Natural killer cell treated with Interleukin-12 subunit alpha and Interleukin-12 subunit beta and Interleukin-15 and Interleukin-18, amount 100 ng/mL, for 72 hours (primary cell): ENCODE measurements at regions not wholly inside any gene's neighbourhood (a gene's known extent, or its start where the extent isn't known, plus 50 kb on each side); places are given as distances from the start of the nearest gene placed in this dataset.
"Not testable (repeated sequence)": the region's sequence is repeated elsewhere in the genome, so short reads cannot be mapped to it uniquely, and the experiment has no call there.

Experiments
- ATAC-seq, 2 donors: fragments of 150-1000 bp; cut with Tn5 transposase in 1 of 2; sonication (Bioruptor Pico), chemical (Tn5 transposase) in 1 of 2; 2 replicates each; pipeline ENCODE4 v1.10.0; 2021
- DNase-seq: peaks from one replicate; pipeline ENCODE4 v3.0.0; 2022; ENCODE audit warnings: low spot score
- H3K27ac Mint-ChIP-seq, 2 donors: 1 replicate in 1 of 2; 2 replicates in 1 of 2; pipeline ENCODE4 v1.8.0; 2022; ENCODE audit warnings: mixed read lengths in 2 of 2, mild to moderate bottlenecking in 1 of 2, moderate library complexity in 1 of 2
- H3K27me3 Mint-ChIP-seq, 2 donors: 1 replicate in 1 of 2; 2 replicates in 1 of 2; pipeline ENCODE4 v1.8.0; 2022; ENCODE audit warnings: mixed read lengths in 2 of 2
- H3K36me3 Mint-ChIP-seq: one replicate; pipeline ENCODE4 v1.8.0; 2022; ENCODE audit warnings: mixed read lengths
- H3K4me1 Mint-ChIP-seq, 2 donors: 1 replicate in 1 of 2; 2 replicates in 1 of 2; pipeline ENCODE4 v1.8.0; 2022; ENCODE audit warnings: low read depth in 2 of 2, mixed read lengths in 2 of 2, mild to moderate bottlenecking in 1 of 2
- H3K4me3 Mint-ChIP-seq: one replicate; pipeline ENCODE4 v1.8.0; 2022; ENCODE audit warnings: mixed read lengths
- H3K9me3 Mint-ChIP-seq: 2 replicates; pipeline ENCODE4 v1.8.0; 2022; ENCODE audit warnings: mixed read lengths

DNA sequence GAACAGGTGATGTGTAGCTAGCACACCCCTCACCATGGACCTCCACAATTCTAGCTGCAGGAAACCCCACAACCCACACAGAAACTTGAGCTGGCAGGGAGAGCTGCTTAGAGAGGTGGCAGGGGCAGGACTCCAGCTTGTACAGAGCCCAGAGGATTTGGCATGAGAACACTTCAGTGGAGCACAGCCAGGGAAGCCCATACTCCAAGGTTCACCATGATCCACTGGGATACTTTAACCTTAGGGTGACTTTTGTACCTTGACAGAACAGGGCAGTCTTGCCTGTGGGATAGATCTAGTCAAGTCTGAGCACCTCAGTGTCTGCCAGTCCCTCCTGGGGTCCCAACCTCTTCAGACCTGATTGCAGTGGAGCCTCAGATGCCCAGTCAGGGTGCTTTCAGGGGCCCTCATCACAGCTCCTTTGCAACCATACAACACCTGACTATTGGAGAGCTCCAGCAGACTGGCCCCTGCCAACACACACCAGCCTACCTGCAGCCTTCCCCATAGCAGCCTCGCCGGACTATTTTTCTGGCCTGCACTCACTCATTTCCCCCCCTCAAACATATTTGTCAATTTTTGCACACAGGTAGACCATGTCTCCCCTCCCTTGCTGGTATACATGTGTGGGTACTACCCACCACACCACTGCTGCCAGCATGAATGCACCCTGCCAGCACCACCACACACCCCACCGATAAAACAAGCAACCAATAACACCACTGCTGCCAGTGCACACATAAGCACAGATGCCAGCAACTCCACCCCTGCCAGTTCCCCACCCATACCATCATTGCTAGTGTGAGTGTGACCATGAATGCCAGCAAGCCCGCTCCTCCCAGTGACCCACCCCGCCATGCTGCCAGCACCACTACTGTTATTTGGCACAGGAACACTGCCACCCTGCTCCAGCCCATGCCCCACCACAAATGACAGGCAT, 56.0 kb upstream of the CDX4 start:
- Mint-ChIP-seq H3K4me3 (no peak overlapping the region), H3K36me3 (no peaks in the 10 kb centered on the region), H3K27me3 (peaks cover 0 to 2% of the 10 kb centered on the region in 2 donors), H3K4me1 (no peaks in the 10 kb centered on the region), H3K27ac (no peak overlapping the region), H3K9me3 (peaks cover 3% of the 10 kb centered on the region)
- ATAC-seq (peak in 1 of 2 donors; percentile 40), DNase-seq (no peak)

DNA sequence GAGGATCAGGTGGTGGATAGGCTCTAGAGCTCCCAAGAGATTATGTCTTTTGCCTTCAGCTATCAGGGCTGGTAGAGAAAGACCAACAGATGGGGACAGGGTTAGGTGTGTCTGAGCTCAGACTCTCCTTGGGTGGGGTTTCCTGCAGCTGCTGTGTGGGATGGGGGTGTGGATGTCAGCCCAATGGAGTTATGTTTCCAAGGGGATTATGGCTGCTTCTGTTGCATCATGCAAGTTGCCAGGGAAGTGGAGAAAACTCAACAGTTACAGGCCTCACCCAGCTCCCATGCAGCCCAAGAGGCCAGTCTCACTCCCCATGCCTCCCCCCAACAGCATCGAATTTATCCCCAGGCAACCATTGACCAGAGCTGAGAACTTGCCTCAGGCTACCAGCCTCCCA, 80.2 kb upstream of the CDX4 start:
- Mint-ChIP-seq H3K4me3 (no peak overlapping the region), H3K36me3 (peaks cover 4% of the 10 kb centered on the region)
- no peak for ATAC-seq

DNA sequence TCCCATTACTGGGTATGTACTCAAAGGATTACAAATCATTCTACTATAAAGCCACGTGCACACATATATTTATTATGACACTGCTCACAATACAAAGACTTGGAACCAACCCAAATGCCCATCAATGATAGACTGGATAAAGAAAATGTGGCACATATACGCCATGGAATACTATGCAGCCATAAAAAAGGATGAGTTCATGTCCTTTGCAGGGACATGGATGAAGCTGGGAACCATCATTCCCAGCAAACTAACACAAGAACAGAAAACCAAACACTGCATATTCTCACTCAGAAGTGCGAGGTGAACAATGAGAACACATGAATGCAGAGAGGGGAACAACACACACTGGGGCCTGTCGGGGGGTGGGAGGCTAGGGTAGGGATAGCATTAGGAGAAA, 89.6 kb upstream of the CDX4 start:
- not testable (repeated sequence) for H3K27me3 Mint-ChIP-seq, H3K27ac Mint-ChIP-seq, H3K36me3 Mint-ChIP-seq, H3K4me3 Mint-ChIP-seq, H3K9me3 Mint-ChIP-seq, ATAC-seq, H3K4me1 Mint-ChIP-seq, DNase-seq

More for the DNA sequence above, 80.2 kb upstream of the CDX4 start:
- Mint-ChIP-seq H3K9me3 (no peaks in the 10 kb centered on the region), H3K4me1 (no peaks in the 10 kb centered on the region), H3K27ac (no peak overlapping the region), H3K27me3 (peaks cover 0 to 4% of the 10 kb centered on the region in 2 donors)
- no peak for DNase-seq

DNA sequence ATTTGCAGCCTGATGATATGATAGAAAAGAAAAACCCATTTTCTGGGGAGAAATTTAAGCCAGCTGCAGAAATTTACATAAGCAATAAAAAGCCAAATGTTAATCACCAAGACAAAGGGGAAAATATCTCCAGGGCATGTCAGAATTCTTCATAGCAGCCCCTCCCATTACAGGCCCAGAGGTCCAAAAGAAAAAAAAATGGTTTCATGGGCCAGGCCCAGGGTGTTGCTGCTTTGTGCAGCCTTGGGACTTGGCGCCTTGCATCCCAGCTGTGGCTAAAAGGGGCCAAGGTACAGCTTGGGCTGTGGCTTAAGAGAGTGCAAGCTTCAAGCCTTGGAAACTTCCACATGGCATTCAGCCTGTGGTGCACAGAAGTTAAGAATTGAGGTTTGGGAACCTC, 97.9 kb upstream of the CDX4 start:
- DNase-seq: no peak
- ATAC-seq: no peak

DNA sequence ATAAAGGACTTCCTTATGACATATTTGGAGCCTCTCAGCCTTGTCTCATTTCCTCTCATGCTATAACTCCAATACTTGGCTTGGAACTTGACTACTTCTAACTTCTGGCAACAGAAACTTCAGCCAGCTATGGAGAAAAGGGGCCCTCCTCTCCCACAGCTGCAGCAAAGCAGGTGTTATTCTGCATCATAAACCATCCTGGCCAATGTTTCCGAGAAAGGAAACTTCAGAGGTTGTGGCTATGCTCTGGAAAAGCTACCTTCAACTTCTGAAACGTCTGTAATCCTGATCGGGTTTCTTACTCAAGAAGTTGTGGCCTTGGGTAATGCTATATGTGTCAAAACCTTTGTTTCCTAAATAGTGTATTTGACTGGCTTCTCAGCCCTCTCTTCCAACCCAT, 109.5 kb upstream of the CDX4 start:
- Mint-ChIP-seq H3K36me3 (no peaks in the 10 kb centered on the region), H3K4me1 (no peaks in the 10 kb centered on the region)
- ATAC-seq: no peak

More for the DNA sequence above, 97.9 kb upstream of the CDX4 start:
- H3K27ac Mint-ChIP-seq: no peak overlapping the region
- H3K9me3 Mint-ChIP-seq: no peaks in the 10 kb centered on the region
- H3K36me3 Mint-ChIP-seq: no peaks in the 10 kb centered on the region
- H3K27me3 Mint-ChIP-seq: peaks cover 0 to 5% of the 10 kb centered on the region in 2 donors
- no peaks in the 10 kb centered on the region for H3K4me1 Mint-ChIP-seq
- no peak overlapping the region for H3K4me3 Mint-ChIP-seq

DNA sequence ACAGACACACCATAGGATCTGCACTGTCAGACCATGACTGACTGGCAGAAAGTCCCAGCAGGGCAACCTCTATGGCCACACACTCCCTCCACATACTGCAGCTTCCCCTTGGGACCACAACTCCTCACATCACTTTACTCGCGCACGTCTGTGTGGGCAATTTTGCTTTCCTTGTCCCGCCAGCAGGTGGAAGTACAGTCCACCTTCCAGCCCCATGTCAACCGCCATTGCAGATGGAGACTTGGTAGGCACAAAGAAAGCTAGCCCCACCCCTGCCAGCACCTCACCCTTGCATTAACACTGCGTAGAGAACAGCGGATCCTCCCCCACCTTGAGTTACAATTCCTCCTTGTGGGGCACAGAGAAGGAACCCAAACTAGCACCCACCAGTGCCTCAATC, 74.4 kb upstream of the NAP1L2 start:
- ATAC-seq (peak in 1 of 2 donors; percentile 15), DNase-seq (no peak)
- Mint-ChIP-seq H3K9me3 (peaks cover 2% of the 10 kb centered on the region), H3K4me1 (no peaks in the 10 kb centered on the region), H3K36me3 (peaks cover 6% of the 10 kb centered on the region), H3K27me3 (no peaks in the 10 kb centered on the region), H3K27ac (no peak overlapping the region), H3K4me3 (no peak overlapping the region)

More for the DNA sequence above, 109.5 kb upstream of the CDX4 start:
- DNase-seq: no peak
- no peak overlapping the region for H3K27ac Mint-ChIP-seq
- no peak overlapping the region for H3K4me3 Mint-ChIP-seq
- H3K9me3 Mint-ChIP-seq: peaks cover 4% of the 10 kb centered on the region
- peaks cover 0 to 5% of the 10 kb centered on the region in 2 donors for H3K27me3 Mint-ChIP-seq

DNA sequence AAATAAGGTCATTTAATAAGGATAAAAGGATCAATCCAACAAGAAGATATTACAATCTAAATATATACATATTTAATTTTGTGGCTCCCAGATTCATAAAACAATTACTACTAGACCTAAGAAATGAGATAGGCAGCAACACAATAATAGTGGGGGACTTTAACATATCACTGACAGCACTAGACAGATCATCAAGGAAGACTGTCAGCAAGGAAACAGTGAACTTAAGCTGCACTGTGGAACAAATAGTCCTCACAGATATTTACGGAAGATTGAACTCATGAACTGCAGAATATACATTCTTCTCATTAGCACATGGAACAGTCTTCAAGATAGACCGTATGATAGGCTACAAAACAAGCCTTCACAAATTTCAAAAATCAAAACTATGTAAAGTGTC, 56.1 kb upstream of the NAP1L2 start:
- no peak overlapping the region for H3K27ac Mint-ChIP-seq
- ATAC-seq (no peak), DNase-seq (no peak)
- peaks cover 0 to 19% of the 10 kb centered on the region in 2 donors for H3K27me3 Mint-ChIP-seq
- H3K4me1 Mint-ChIP-seq: no peaks in the 10 kb centered on the region
- no peak overlapping the region for H3K4me3 Mint-ChIP-seq
- H3K9me3 Mint-ChIP-seq: no peaks in the 10 kb centered on the region
- no peaks in the 10 kb centered on the region for H3K36me3 Mint-ChIP-seq

DNA sequence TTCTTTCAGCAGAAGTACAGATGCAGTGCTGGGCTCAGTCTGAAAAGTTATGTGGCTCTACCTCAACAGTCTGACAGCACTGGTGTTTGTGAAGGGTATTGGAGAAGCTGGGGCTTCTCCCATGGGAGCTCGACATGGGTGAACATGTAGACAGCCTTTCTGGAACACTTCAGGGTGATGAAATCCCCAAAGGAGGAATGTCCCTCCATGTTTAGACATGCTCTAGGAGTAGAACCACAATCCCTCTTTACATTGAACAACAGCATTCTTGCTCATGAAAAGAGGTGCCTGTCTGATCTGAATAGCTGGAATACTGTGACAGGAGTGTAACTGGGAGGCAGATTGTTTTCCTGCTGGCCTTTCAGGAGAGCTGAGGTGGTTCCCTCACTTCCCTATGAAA, 53.8 kb upstream of the NAP1L2 start:
- Mint-ChIP-seq H3K4me1 (no peaks in the 10 kb centered on the region), H3K4me3 (no peak overlapping the region), H3K27me3 (peaks cover 0 to 16% of the 10 kb centered on the region in 2 donors), H3K27ac (no peak overlapping the region), H3K9me3 (no peaks in the 10 kb centered on the region), H3K36me3 (no peaks in the 10 kb centered on the region)
- ATAC-seq (no peak), DNase-seq (no peak)

DNA sequence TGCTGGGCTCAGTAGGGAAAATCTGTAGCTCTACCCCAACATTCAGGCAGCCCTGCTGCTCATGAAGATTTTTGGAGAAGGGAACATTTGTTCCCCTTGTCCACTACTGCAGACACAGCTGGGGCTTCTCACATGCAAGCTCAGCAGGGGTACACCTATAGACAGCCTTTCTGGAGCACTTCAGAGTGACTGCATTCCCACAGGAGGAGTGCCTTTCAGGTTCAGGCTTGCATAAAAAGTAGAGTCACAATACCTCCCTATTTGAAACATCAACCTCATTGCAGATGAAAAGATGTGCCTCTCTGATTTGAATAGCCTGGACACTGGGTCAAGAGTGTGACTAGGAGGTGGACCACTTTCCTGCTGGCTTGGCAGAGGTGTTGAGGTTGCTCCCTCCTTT, 53.3 kb upstream of the NAP1L2 start:
- DNase-seq (no peak), ATAC-seq (no peak)
- Mint-ChIP-seq H3K9me3 (no peaks in the 10 kb centered on the region), H3K27ac (no peak overlapping the region), H3K27me3 (peaks cover 0 to 16% of the 10 kb centered on the region in 2 donors), H3K4me3 (no peak overlapping the region), H3K4me1 (no peaks in the 10 kb centered on the region), H3K36me3 (no peaks in the 10 kb centered on the region)

DNA sequence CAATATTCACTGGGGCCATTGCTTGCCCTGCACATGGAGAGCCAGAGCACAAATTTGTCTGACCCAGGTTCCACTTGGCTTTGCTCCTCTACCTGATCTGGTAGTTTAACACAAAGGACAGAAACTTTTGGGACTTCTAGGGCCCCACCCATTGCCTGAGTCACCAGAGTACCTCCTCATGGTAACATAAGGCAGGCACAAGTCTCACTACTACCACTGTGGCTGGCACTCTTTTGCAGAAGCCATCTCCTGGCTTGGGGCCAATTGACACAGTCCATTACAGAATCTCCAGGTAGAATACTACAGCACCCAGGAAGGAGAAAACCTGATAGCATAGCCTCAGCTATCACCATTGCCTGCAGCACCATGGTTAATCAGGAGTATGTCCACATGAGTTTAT, 52.6 kb upstream of the NAP1L2 start:
- peak in 1 of 2 donors; percentile 43 for ATAC-seq
- H3K4me1 Mint-ChIP-seq: no peaks in the 10 kb centered on the region
- DNase-seq: no peak

DNA sequence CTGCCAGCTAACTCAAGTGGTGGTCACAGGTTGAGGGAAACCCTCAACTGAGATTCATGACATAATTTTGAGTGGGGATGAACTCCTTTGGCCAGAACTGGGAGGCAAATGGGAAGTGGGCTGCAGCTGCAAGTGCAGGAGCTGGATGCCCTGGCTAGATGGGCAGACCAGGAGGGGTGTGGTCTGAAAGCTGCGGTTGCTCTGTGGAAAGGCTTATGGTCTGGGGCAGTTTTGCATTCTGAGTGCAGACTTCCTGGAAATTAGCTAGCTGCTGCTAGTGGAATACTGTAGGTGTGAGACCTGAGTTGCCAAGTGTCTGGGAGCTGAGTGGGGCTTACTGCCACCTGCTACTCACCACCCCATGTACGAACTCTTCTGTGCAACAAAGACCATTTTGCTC, 52.1 kb upstream of the NAP1L2 start:
- no peaks in the 10 kb centered on the region for H3K4me1 Mint-ChIP-seq
- H3K4me3 Mint-ChIP-seq: no peak overlapping the region
- no peak overlapping the region for H3K27ac Mint-ChIP-seq
- ATAC-seq (no peak), DNase-seq (no peak)
- peaks cover 0 to 13% of the 10 kb centered on the region in 2 donors for H3K27me3 Mint-ChIP-seq
- no peaks in the 10 kb centered on the region for H3K9me3 Mint-ChIP-seq
- no peaks in the 10 kb centered on the region for H3K36me3 Mint-ChIP-seq

More for the DNA sequence above, 52.6 kb upstream of the NAP1L2 start:
- Mint-ChIP-seq H3K36me3 (no peaks in the 10 kb centered on the region), H3K4me3 (no peak overlapping the region), H3K9me3 (no peaks in the 10 kb centered on the region), H3K27me3 (peaks cover 0 to 14% of the 10 kb centered on the region in 2 donors), H3K27ac (no peak overlapping the region)
